GM21423 (cell line): ENCODE measurements at regions not wholly inside any gene's neighbourhood (a gene's known extent, or its start where the extent isn't known, plus 50 kb on each side); places are given as distances from the start of the nearest gene placed in this dataset.

Experiments used
- ATAC-seq: cut with Tn5 transposase; IDR thresholded peaks from one replicate; pipeline ENCODE4 v1.9.1; 2021; ENCODE audit warnings: mild to moderate bottlenecking, moderate library complexity; ENCODE audit not compliant: unreplicated experiment

GRCh38 chr4:128573781-128574508 lies 235.6 kb upstream of the JADE1 start:
- no peak for ATAC-seq

GRCh38 chr4:128572778-128573241 lies 236.7 kb upstream of the JADE1 start:
- no peak for ATAC-seq

- no peak for ATAC-seq
Observed at GRCh38 chr4:128571747-128572146, 237.8 kb upstream of the JADE1 start.

GRCh38 chr4:128570387-128570975 lies 239.0 kb upstream of the JADE1 start:
- ATAC-seq, result no peak

GRCh38 chr4:128566693-128567092 lies 242.8 kb upstream of the JADE1 start:
- no peak for ATAC-seq

- ATAC-seq, result no peak
Observed at GRCh38 chr4:128565565-128566186, 243.8 kb upstream of the JADE1 start.

- ATAC-seq, result no peak
Observed at GRCh38 chr4:128565054-128565453, 244.4 kb upstream of the JADE1 start.

- no peak for ATAC-seq
Observed at GRCh38 chr4:128564081-128564630, 245.3 kb upstream of the JADE1 start.

- ATAC-seq, result no peak
Observed at GRCh38 chr4:128560754-128561495, 248.6 kb upstream of the JADE1 start.

GRCh38 chr4:128558896-128559679 lies 250.4 kb upstream of the JADE1 start:
- no peak for ATAC-seq

GRCh38 chr4:128556756-128557155 lies 252.7 kb upstream of the JADE1 start:
- ATAC-seq, result no peak

- ATAC-seq, result no peak
Observed at GRCh38 chr4:128553686-128554515, 255.6 kb upstream of the JADE1 start.

GRCh38 chr4:128552586-128552907 lies 257.0 kb upstream of the JADE1 start:
- no peak for ATAC-seq

- ATAC-seq, result no peak
Observed at GRCh38 chr4:128551280-128551679, 258.2 kb upstream of the JADE1 start.

- ATAC-seq, result peak; percentile 36
Observed at GRCh38 chr4:128550060-128550459, 259.4 kb upstream of the JADE1 start.

GRCh38 chr4:128549636-128550035 lies 259.9 kb upstream of the JADE1 start:
- ATAC-seq, result no peak

- ATAC-seq, result no peak
Observed at GRCh38 chr4:128548381-128548780, 260.8 kb upstream of the PGRMC2 start.

- no peak for ATAC-seq
Observed at GRCh38 chr4:128544272-128544671, 256.7 kb upstream of the PGRMC2 start.

GRCh38 chr4:128543696-128544095 lies 256.1 kb upstream of the PGRMC2 start:
- ATAC-seq, result no peak

- ATAC-seq, result no peak
Observed at GRCh38 chr4:128542047-128542446, 254.4 kb upstream of the PGRMC2 start.
